Prostate gland (tissue), 2 donors: ENCODE measurements at regions not wholly inside any gene's neighbourhood (a gene's known extent, or its start where the extent isn't known, plus 50 kb on each side); places are given as distances from the start of the nearest gene placed in this dataset.

ENCODE experiments used
- DNase-seq: peaks from one replicate; pipeline ENCODE4 v3.0.0-alpha.2; 2019; ENCODE audit warnings: low spot score
- H3K27ac ChIP-seq, 2 donors: fragments of 200-600 bp; sonication (generic); 2 replicates each; pipeline ENCODE4 v1.5.1; 2017 to 2019
- H3K27me3 ChIP-seq: fragments of 200-600 bp; sonication (generic); replicated peaks from 2 replicates; pipeline ENCODE4 v1.5.1; 2019; ENCODE audit not compliant: insufficient read depth
- H3K36me3 ChIP-seq, 2 donors: fragments of 200-600 bp; sonication (generic); 1 replicate in 1 of 2; 2 replicates in 1 of 2; pipeline versions ENCODE4 v1.5.1 to v1.8.1; 2017 to 2019
- H3K4me1 ChIP-seq: fragments of 200-600 bp; sonication (generic); replicated peaks from 2 replicates; pipeline ENCODE4 v1.5.1; 2019
- H3K4me3 ChIP-seq, 2 donors: fragments of 200-600 bp; sonication (generic); 2 replicates each; pipeline ENCODE4 v1.5.1; 2017 to 2019
- H3K9me3 ChIP-seq: fragments of 200-600 bp; sonication (generic); 2 replicates; pipeline ENCODE4 v1.5.1; 2017
- POLR2A ChIP-seq: fragments of 450-650 bp; IDR thresholded peaks from one replicate; pipeline ENCODE4 v1.6.1; 2016; ENCODE audit warnings: antibody characterized with exemption, mild to moderate bottlenecking
- POLR2AphosphoS5 ChIP-seq: sonication (generic); formaldehyde crosslinking; IDR thresholded peaks from one replicate; pipeline ENCODE4 v1.6.1; 2017; ENCODE audit warnings: antibody characterized with exemption
- WGBS: methylation state at CpG from one replicate; pipeline ENCODE4 v1.1.5; 2018; 5-methylcytosine and 5-hydroxymethylcytosine counted together
- intact Hi-C: fragments of 100-400 bp; cut with DNase I; formaldehyde crosslinking; loops from one replicate; pipeline ENCODE4 v1.14.2; 2022
- TF ChIP-seq, protein P1 (sequence below), 4 experiments: fragments of 200-600 bp in 2 of 4; fragments of 450-650 bp in 2 of 4; sonication (generic) in 2 of 4; IDR thresholded peaks; 1 replicate in 3 of 4; 2 replicates in 1 of 4; pipeline ENCODE4 v1.5.1; 2016 to 2019; ENCODE audit warnings: antibody characterized with exemption in 4 of 4, mild to moderate bottlenecking in 2 of 4, moderate library complexity in 2 of 4

DNA sequence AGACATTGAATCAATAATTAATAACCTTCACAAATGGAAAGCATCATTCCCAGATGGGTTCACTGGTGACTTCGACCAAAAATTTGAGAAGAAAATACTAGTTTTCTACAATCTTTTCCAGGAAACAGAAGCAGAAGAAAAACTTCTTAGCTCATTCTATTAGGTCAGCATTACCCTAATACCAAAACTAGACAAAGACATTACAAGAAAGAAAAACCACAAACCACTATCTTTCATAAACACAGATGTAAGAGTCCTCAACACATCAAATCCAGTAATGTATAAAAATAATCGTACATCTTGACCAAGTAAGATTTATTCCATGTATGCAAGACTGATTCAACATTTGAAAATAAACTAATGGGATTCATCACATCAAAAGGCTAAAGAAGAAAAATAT is 64.0 kb upstream of the CDK1 start:
- Histone ChIP-seq H3K9me3 (no peaks in the 10 kb centered on the region), H3K36me3 (no peaks in the 10 kb centered on the region), H3K4me1 (no peaks in the 10 kb centered on the region), H3K4me3 (no peak overlapping the region), H3K27me3 (no peaks in the 10 kb centered on the region), H3K27ac (no peak overlapping the region)
- intact Hi-C loops: no loop called here
- 90% methylated on average over 2 of the region's 2 CpGs for WGBS
- no peak for DNase-seq
- TF ChIP-seq, protein P1, sequence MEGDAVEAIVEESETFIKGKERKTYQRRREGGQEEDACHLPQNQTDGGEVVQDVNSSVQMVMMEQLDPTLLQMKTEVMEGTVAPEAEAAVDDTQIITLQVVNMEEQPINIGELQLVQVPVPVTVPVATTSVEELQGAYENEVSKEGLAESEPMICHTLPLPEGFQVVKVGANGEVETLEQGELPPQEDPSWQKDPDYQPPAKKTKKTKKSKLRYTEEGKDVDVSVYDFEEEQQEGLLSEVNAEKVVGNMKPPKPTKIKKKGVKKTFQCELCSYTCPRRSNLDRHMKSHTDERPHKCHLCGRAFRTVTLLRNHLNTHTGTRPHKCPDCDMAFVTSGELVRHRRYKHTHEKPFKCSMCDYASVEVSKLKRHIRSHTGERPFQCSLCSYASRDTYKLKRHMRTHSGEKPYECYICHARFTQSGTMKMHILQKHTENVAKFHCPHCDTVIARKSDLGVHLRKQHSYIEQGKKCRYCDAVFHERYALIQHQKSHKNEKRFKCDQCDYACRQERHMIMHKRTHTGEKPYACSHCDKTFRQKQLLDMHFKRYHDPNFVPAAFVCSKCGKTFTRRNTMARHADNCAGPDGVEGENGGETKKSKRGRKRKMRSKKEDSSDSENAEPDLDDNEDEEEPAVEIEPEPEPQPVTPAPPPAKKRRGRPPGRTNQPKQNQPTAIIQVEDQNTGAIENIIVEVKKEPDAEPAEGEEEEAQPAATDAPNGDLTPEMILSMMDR (IDR thresholded peaks at IDR 0.05): no peak
- TF ChIP-seq POLR2AphosphoS5 (no peak), POLR2A (no peak)

DNA sequence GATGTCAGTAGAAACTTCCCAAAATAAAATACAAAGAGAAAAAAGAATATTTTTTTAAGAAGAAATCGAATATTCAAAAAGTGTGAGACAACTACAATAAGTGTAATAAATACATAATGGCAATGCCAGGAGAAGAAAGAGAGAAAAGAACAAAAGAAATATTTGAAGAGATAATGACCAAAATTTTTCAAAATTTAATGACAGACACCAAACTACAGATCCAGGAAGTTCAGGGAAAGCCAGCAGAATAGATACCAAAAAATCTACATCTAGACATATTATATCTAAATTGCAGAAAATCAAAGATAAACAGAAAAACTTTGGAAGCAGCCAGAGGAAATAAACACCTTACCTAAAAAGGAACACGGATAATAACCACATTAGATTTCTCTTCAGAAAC is 66.8 kb upstream of the CDK1 start:
- intact Hi-C loops: no loop called here
- Histone ChIP-seq H3K27me3 (no peaks in the 10 kb centered on the region), H3K4me3 (no peak overlapping the region), H3K36me3 (no peaks in the 10 kb centered on the region), H3K27ac (no peak overlapping the region), H3K9me3 (no peaks in the 10 kb centered on the region), H3K4me1 (no peaks in the 10 kb centered on the region)
- no peak for DNase-seq
- TF ChIP-seq POLR2A (no peak), POLR2AphosphoS5 (no peak)
- TF ChIP-seq, protein P1 (IDR thresholded peaks at IDR 0.05): no peak
- 97% methylated on average over 2 of the region's 2 CpGs for WGBS

DNA sequence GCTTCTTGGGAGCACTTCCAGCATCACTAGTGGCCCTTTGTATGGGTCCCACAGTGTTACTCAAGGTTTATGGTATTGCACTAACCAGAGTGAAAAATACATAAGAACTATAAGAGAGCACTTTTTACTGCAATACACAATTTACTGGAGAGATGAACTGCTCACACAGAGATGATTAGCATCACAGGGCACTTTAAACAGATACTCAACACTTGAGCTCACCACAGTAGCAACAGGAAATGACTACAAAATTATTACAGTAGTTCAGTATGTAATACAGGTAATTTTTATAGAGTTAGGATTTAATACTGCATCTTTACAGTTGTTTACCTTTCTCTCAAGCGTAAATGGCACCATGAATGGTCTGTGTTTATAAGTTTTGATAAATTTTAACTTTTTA is 68.2 kb upstream of the CDK1 start:
- whole genome bisulfite sequencing: 73% methylated on average over 1 of the region's 1 CpG
- H3K4me3 ChIP-seq: no peak overlapping the region
- no peaks in the 10 kb centered on the region for H3K36me3 ChIP-seq
- no peak for DNase-seq
- no peaks in the 10 kb centered on the region for H3K9me3 ChIP-seq
- intact Hi-C loops: no loop called here
- no peaks in the 10 kb centered on the region for H3K4me1 ChIP-seq
- H3K27ac ChIP-seq: no peak overlapping the region
- TF ChIP-seq, protein P1 (IDR thresholded peaks at IDR 0.05): no peak
- TF ChIP-seq POLR2AphosphoS5 (no peak), POLR2A (no peak)
- H3K27me3 ChIP-seq: no peaks in the 10 kb centered on the region

DNA sequence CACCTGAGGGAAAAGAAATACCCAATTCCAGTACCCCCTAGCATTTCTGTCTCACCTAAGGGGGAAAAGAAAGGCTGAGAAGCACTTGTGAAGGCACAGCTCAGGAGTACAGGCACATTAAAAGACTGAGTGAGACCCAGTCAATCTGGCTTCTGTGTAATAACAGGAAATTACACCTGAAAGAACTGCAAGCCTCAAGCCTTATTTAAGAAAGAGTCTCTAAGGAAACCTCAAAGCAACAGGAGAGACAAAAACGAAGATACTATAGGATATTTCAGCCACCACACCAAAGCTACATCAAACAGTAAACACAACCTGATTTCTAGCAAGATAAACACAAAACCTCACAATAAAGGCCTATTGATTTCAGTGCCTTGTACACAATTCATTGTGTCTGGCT is 69.6 kb upstream of the CDK1 start:
- intact Hi-C loops: no loop called here
- H3K4me3 ChIP-seq: no peak overlapping the region
- H3K4me1 ChIP-seq: no peaks in the 10 kb centered on the region
- TF ChIP-seq, protein P1 (IDR thresholded peaks at IDR 0.05): no peak
- no peaks in the 10 kb centered on the region for H3K9me3 ChIP-seq
- H3K27me3 ChIP-seq: no peaks in the 10 kb centered on the region
- no peaks in the 10 kb centered on the region for H3K36me3 ChIP-seq
- DNase-seq: no peak
- 48% methylated on average over 1 of the region's 1 CpG for WGBS
- H3K27ac ChIP-seq: no peak overlapping the region

DNA sequence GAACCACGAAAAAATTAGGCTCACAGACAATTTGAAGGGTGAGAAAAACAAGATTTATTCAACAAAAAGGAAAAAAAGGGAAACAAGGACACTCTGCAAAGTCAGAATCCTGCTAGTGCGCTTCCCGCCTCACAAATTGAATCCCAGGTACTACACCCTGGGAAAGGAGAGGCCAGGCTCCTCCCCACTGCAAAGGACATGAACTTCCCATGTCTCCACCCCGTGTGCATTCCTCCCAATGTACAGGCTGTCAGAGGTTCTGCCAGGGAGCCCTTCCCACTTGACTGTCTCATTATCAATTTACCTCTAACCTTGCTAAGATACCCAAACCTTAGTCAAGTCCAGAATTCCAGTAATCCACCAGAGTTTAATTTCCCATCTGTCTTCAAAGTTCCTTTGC is 70.4 kb upstream of the CDK1 start:
- no peaks in the 10 kb centered on the region for H3K9me3 ChIP-seq
- WGBS: 88% methylated on average over 4 of the region's 4 CpGs
- no peaks in the 10 kb centered on the region for H3K4me1 ChIP-seq
- H3K27me3 ChIP-seq: no peaks in the 10 kb centered on the region
- TF ChIP-seq, protein P1 (IDR thresholded peaks at IDR 0.05): no peak
- TF ChIP-seq POLR2A (no peak), POLR2AphosphoS5 (no peak)
- no peak for DNase-seq
- intact Hi-C loops: no loop called here
- H3K4me3 ChIP-seq: no peak overlapping the region
- no peak overlapping the region for H3K27ac ChIP-seq
- H3K36me3 ChIP-seq: no peaks in the 10 kb centered on the region
